OCI-M1 (cell line): ENCODE measurements at regions not wholly inside any gene's neighbourhood (a gene's known extent, or its start where the extent isn't known, plus 50 kb on each side); places are given as distances from the start of the nearest gene placed in this dataset.

ENCODE experiments used
- DNase-seq: peaks from one replicate; lab custom pipeline; 2025; lab: John Stamatoyannopoulos, UW

DNA sequence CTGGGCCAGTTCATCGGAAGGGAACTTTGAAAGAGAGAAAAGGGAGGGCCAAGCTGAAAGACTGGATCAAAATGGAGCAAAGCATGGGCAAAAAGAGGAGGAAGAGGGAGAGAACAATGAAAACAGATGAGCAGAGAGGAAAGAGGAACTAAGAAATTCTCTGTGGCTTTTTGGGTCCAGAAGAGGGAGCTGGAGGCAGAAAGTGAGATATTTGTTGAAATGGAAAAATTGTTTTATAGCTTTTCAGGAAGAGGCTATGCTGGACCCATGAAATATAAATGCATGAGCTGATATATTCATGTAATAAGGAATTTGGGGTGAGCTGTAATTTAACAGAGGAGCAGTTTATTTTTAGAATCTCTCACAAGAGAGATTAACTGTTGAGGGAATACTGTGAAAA is 457.3 kb downstream of the DMAC1 start:
- peak; percentile 100 for DNase-seq

- no peak for DNase-seq
Measured at GRCh38 chr9:7341571-7341970, 458.0 kb downstream of the DMAC1 start.

- no peak for DNase-seq
Measured at GRCh38 chr9:7340451-7340850, 459.1 kb downstream of the DMAC1 start.

- DNase-seq: peak; percentile 82
Measured at GRCh38 chr9:7338586-7339281, 460.8 kb downstream of the DMAC1 start.

DNA sequence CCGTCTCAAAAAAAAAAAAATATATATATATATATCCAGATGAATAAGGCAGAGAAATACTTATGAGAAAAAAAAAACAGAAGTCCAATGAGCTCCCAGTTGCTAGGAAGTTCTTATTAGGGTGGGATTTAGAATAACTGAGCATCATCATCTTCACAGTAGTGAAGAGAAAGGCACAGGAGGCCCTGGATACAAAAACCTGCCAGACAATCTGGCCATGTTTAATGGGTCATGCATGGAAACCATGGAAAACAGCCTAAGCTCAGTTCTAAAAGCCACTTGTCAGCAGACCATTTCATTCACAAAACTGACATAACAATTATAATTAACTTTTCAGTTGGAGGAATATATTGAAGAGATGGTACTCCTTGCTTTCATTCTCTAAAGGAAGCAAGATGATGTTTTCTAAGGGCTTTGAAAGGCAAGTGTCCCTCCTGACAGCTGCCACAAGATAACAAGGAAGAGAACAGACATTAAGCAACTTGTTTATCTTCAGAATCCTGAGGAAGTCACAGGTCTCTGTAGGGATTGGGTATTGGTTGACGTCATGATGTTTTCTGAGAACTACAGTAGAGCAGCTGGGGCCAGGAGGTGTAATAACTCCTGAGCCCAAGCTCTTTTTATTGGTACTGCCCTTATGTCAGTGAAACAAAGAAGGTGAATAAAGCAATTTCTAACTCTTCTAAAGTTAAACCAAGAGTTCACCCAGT is 463.1 kb downstream of the DMAC1 start:
- peak; percentile 100 for DNase-seq

GRCh38 chr9:7333719-7334118 is 465.9 kb downstream of the DMAC1 start:
- DNase-seq: peak; percentile 88

DNA sequence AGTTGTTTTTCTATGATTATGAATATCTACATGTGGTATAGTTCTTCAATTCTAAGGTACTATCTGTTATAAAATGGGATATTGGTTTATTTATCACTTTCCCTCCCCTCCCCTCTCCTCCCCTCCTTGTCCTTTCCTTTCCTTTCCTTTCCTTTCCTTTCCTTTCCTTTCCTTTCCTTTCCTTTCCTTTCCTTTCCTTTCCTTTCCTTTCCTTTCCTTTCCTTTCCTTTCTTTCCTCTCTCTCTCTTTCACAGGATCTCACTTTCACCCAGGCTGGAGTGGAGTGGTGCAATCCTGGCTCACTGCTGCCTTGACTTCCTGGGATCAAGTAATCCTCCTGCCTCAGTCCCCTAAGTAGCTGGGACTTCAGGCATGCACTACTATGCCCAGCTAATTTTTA is 466.8 kb downstream of the DMAC1 start:
- DNase-seq: no peak

GRCh38 chr9:7328453-7328852 is 471.1 kb downstream of the DMAC1 start:
- DNase-seq: no peak

DNA sequence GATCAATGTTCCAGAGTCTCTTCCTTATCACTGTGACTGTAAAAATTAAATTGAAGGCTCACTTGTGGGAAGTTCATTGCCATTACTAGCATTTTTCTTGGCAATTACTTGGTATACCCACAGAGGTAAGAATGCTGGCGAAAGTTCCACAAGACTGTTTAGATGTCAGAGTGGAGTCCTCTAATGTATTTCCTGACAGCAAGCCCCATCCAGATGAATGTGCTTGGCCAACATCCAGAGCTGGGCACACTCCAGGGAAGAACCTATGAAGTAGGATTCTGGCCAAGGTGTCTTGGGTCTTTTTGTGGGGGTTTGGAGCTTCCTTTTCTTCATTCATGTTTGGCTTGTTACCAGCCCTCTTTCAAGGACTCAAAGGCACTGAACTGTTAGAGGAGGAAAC is 473.6 kb downstream of the DMAC1 start:
- DNase-seq: no peak

- DNase-seq: no peak
Measured at GRCh38 chr9:7324152-7324598, 475.4 kb downstream of the DMAC1 start.

GRCh38 chr9:7320841-7321240 is 478.7 kb downstream of the DMAC1 start:
- DNase-seq: no peak

DNA sequence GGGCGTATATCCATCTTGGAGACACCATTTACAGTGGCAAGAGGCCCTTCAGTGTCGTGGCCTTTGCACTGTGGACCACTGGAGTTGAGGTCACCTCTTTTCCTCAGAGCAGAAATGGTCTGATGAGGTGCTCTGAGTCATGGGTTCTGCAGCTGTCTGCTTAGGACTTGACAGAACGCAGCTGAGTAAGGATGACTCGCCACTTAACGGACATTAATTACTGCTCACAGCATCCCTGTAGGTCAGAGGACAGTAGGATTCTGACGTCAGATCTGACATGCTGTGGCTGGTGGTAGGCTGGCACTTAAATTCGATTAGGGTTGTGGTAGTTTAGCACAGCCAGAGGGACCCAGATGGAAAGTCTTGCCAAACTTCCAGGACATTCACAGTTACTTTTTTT is 479.4 kb downstream of the DMAC1 start:
- peak; percentile 95 for DNase-seq

GRCh38 chr9:7318920-7319319 is 480.7 kb downstream of the DMAC1 start:
- DNase-seq: no peak

- DNase-seq: no peak
Measured at GRCh38 chr9:7316967-7317366, 482.6 kb downstream of the DMAC1 start.

- DNase-seq: no peak
Measured at GRCh38 chr9:7316166-7316795, 483.3 kb downstream of the DMAC1 start.

DNA sequence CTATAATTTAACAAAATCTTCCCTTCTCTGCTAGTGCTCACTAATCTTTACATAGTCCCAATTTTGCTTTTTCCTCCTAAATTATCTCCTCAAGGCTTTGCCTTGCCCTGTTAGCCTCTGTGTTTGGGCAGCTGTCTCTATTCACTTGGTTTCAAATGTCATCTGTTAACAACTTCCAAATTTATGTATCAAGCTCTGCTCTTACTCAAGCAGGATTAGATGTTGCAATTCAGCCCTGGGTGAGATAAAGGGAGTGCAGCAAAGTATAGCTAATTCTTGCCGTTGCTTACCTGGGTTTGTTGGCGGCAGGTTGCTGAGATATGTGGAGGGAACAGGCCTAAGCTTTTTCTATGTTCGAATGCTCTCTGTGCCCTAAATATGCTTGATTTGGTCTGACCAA is 483.8 kb downstream of the DMAC1 start:
- no peak for DNase-seq

- DNase-seq: no peak
Measured at GRCh38 chr9:7315116-7315515, 484.5 kb downstream of the DMAC1 start.

GRCh38 chr9:7313389-7313788 is 486.2 kb downstream of the DMAC1 start:
- DNase-seq: peak; percentile 85

DNA sequence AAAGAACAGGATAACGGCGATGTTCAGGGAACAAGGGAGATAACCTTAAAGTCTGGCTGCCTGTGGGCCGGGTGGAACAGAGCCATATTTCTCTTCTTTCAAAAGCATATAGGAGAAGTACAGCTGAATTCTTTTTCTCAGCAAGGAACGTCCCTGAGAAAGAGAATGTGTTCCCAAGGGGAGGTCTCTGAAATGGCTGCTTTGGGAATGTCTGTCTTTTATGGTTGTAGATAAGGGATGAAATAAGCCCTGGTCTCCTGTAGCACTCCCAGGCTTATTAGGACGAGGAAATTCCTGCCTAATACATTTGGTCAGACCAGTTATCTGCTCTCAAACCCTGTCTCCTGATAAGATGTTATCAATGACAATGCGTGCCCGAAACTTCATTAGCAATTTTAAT is 490.5 kb downstream of the DMAC1 start:
- peak; percentile 78 for DNase-seq

DNA sequence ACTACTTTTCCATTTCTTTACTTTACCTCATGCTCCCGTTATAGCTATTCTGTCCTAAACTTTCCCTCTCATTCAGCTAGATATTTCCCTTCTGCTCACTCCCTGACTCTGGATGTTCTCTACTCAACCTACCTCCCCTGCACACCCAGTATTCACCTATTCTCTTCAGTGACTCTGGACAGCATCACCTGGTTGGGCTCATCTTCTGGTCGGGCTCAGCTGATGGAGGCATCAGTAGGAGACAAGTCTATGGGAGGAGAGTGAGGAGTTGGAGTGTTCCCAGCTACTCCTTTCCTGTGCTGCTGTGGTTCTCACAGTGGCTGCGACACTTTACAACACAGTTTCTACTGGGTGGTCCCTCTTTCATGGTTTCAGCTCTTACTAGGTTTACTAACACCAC is 493.9 kb downstream of the DMAC1 start:
- no peak for DNase-seq

DNA sequence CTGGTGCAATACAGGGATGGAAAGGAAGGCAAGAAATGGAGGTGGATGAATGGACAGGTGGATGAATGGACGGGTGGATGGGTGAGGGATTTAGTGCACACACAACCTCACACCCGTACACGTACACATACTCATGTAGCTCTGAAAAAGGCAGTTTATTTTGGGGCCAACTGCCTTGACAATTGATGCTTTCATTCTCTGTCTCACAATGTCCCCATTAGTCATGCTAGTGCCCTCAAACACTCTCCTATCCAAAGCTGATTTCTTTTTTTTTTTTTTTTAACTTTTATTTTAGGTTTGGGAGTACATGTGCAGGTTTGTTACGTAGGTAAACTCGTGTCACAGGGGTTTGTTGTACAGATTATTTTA is 495.0 kb downstream of the DMAC1 start:
- no peak for DNase-seq

DNA sequence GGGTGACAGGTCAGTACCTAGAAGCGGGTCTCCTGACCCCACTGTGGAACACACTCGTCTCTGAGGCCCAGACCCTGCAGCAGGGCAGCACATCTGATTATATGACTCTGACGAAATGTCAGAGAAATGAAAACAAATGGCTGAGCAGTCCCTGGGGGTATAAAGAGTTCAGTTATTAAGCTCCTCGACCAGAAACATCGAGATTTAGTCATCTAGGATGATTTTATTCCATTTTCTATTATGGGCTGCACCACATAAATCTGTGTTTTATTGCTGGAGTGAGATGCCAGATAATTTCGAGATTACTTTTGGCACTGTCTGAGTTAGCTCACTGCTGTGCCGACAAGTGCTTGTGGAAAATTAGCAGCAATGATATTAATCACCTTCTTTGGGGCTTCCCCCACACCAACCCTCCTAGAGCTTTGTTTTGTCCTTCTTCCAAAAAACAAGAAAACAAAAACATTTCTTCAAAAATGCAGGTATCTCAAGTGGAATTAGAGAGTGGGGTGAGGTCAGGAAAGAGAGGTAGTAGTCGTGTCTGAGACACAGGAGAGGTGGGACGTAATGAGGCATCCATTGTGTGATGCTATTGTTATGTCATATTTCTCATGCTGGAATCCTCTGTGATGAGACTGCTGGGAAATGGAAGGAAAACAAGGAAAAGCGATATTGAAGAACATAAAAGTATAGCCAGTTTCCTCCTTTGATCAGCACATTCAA is 495.5 kb downstream of the DMAC1 start:
- no peak for DNase-seq

DNA sequence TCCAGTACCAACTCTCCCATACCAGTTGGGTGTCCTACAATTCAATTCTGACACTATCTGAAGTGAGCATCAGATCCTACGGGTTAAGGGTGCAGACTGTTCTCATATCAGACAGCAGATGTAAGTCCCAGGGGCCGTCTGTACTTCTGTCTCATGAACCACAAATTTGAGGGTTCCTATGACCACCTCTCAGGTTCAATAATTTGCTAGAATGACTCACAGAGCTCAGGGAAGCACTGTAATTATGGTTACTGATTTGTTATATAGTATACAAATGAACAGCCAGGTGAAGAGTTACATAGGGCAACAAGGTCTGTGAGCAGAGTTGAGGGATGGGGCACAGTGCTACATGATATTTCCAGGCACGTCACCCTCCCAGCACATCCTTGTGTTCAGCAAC is 499.1 kb downstream of the DMAC1 start:
- DNase-seq: no peak
